GM12878 (cell line): ENCODE measurements at regions not wholly inside any gene's neighbourhood (a gene's known extent, or its start where the extent isn't known, plus 50 kb on each side); places are given as distances from the start of the nearest gene placed in this dataset.

Experiments used
- ATAC-seq: fragments of 200-7000 bp; cut with Tn5 transposase; 3 replicates; pipeline ENCODE4 v1.9.1; 2020; ENCODE audit warnings: mild to moderate bottlenecking, moderate library complexity
- BruUV-seq: library from RNA; stranded (reverse); fragments of 400-500 nt; replicated peaks from 2 replicates; lab custom pipeline; 2021; lab: Mats Ljungman, UMichigan
- CTCF ChIA-PET: fragments of 300-600 bp; sonication (Branson Sonifier 250); formaldehyde crosslinking; extraction: SDS; loops from one replicate; lab custom pipeline; 2021; ENCODE audit warnings: inconsistent platforms; lab: Yijun Ruan, JAX
- POLR2A ChIA-PET: fragments of 350-600 bp; formaldehyde crosslinking; extraction: SDS; loops from one replicate; lab custom pipeline; 2021; ENCODE audit warnings: inconsistent platforms; lab: Charles Lee
- RAD21 ChIA-PET: fragments of 300-600 bp; sonication (Branson Sonifier 250); formaldehyde crosslinking; loops from one replicate; lab custom pipeline; 2023; ENCODE audit warnings: antibody characterized with exemption; ENCODE audit not compliant: unreplicated experiment; lab: Charles Lee
- SMC1A ChIA-PET: fragments of 300-600 bp; sonication (Branson Sonifier 250); formaldehyde crosslinking; loops from one replicate; lab custom pipeline; 2023; ENCODE audit not compliant: unreplicated experiment, uncharacterized antibody; lab: Charles Lee
- DNase-seq: peaks from one replicate; pipeline ENCODE4 v3.0.0-alpha.2; 2011; ENCODE audit warnings: low read depth, low spot score
- FAIRE-seq: peaks from 3 replicates; lab custom pipeline; 2011; peaks lifted over from hg19 to GRCh38; lab: Jason Lieb, UNC
- H2AFZ ChIP-seq: 2 replicates; pipeline ENCODE4 v1.6.0; 2011; ENCODE audit warnings: low read depth, low read length, control low read depth; ENCODE audit not compliant: control insufficient read depth
- H3K27ac ChIP-seq: 2 replicates; pipeline ENCODE4 v1.5.1; 2011; ENCODE audit warnings: control low read depth; ENCODE audit not compliant: control insufficient read depth, insufficient read depth
- H3K27me3 ChIP-seq, 2 experiments: replicated peaks in 1 of 2; 2 replicates each; pipeline versions ENCODE4 v1.6.0 to v1.6.1; 2011; ENCODE audit warnings: low read length in 1 of 2; ENCODE audit not compliant: control insufficient read depth in 2 of 2, insufficient read depth in 2 of 2
- H3K36me3 ChIP-seq, 2 experiments: 2 replicates each; pipeline ENCODE4 v1.5.1; 2011; ENCODE audit warnings: low read length in 1 of 2; ENCODE audit not compliant: control insufficient read depth in 2 of 2, insufficient read depth in 2 of 2
- H3K4me1 ChIP-seq: 2 replicates; pipeline ENCODE4 v1.6.1; 2011; ENCODE audit warnings: mild to moderate bottlenecking, low read length, moderate library complexity, mixed read lengths; ENCODE audit not compliant: control insufficient read depth, insufficient read depth
- H3K4me2 ChIP-seq: 2 replicates; pipeline ENCODE4 v1.6.0; 2011; ENCODE audit warnings: control low read depth; ENCODE audit not compliant: control insufficient read depth, insufficient read depth
- H3K4me3 ChIP-seq: fragments of 200-600 bp; sonication (generic); 2 replicates; pipeline ENCODE4 v1.5.1; 2016
- H3K79me2 ChIP-seq: 2 replicates; pipeline ENCODE4 v1.6.0; 2011; ENCODE audit warnings: low read length; ENCODE audit not compliant: control insufficient read depth, insufficient read depth
- H3K9ac ChIP-seq: 2 replicates; pipeline ENCODE4 v1.8.0; 2011; ENCODE audit warnings: low read length, control low read depth, mixed read lengths; ENCODE audit not compliant: control insufficient read depth, insufficient read depth
- H3K9me3 ChIP-seq: replicated peaks from 3 replicates; pipeline ENCODE4 v1.5.1; 2011; ENCODE audit warnings: mild to moderate bottlenecking, low read length; ENCODE audit not compliant: control insufficient read depth, insufficient read depth
- H4K20me1 ChIP-seq: 2 replicates; pipeline ENCODE4 v1.6.0; 2011; ENCODE audit not compliant: control insufficient read depth, insufficient read depth
- BACH1 ChIP-seq: fragments of 450-650 bp; IDR thresholded peaks from 2 replicates; pipeline ENCODE4 v1.6.1; 2017; ENCODE audit warnings: mild to moderate bottlenecking, borderline replicate concordance
- BHLHE40 ChIP-seq, 2 experiments: fragments of 450-650 bp in 1 of 2; IDR thresholded peaks; 2 replicates each; pipeline ENCODE4 v1.6.1; 2011 to 2017; ENCODE audit warnings: low read depth in 2 of 2, borderline replicate concordance in 1 of 2, improper control_type of control experiment in 1 of 2, low read length in 1 of 2, mild to moderate bottlenecking in 1 of 2
- CHD4 ChIP-seq: fragments of 200-600 bp; sonication (generic); IDR thresholded peaks from 2 replicates; pipeline ENCODE4 v1.6.1; 2016; ENCODE audit warnings: mild to moderate bottlenecking
- CREM ChIP-seq: IDR thresholded peaks from 2 replicates; pipeline ENCODE4 v1.6.1; 2014; ENCODE audit warnings: antibody characterized with exemption, low read depth
- EGR1 ChIP-seq, 2 experiments: IDR thresholded peaks; 1 replicate in 1 of 2; 2 replicates in 1 of 2; pipeline ENCODE4 v1.6.1; 2011 to 2012; ENCODE audit warnings: low read depth in 2 of 2, low read length in 2 of 2, borderline replicate concordance in 1 of 2, mild to moderate bottlenecking in 1 of 2, moderate library complexity in 1 of 2
- ETV6 ChIP-seq, 2 experiments: fragments of 450-650 bp in 1 of 2; IDR thresholded peaks in 1 of 2; conservative IDR thresholded peaks in 1 of 2; 2 replicates each; pipeline ENCODE4 v1.6.1; 2014; ENCODE audit warnings: antibody characterized with exemption in 1 of 2, borderline replicate concordance in 1 of 2, low read depth in 1 of 2, mild to moderate bottlenecking in 1 of 2, moderate library complexity in 1 of 2
- JUND ChIP-seq: IDR thresholded peaks from 2 replicates; pipeline ENCODE4 v1.6.1; 2012; ENCODE audit warnings: low read depth, mild to moderate bottlenecking, low read length, improper control_type of control experiment, moderate library complexity
- MXI1 ChIP-seq: fragments of 150-350 bp; IDR thresholded peaks from 2 replicates; pipeline ENCODE4 v1.6.1; 2011; ENCODE audit warnings: low read depth, mild to moderate bottlenecking, inconsistent platforms, low read length, improper control_type of control experiment
- MYB ChIP-seq: fragments of 150-350 bp; IDR thresholded peaks from 2 replicates; pipeline ENCODE4 v1.6.1; 2014; ENCODE audit warnings: mild to moderate bottlenecking, low read depth, low read length, borderline replicate concordance
- NFIC ChIP-seq: IDR thresholded peaks from 2 replicates; pipeline ENCODE4 v1.6.1; 2012; ENCODE audit warnings: low read depth, mild to moderate bottlenecking, inconsistent platforms, low read length, moderate library complexity
- NFXL1 ChIP-seq: fragments of 450-650 bp; IDR thresholded peaks from 2 replicates; pipeline ENCODE4 v1.6.1; 2017; ENCODE audit warnings: antibody characterized with exemption, mild to moderate bottlenecking, borderline replicate concordance
- NRF1 ChIP-seq: conservative IDR thresholded peaks from 2 replicates; pipeline ENCODE4 v1.6.1; 2011; ENCODE audit warnings: mild to moderate bottlenecking, low read depth, low read length, improper control_type of control experiment
- SIN3A ChIP-seq: IDR thresholded peaks from 2 replicates; pipeline ENCODE4 v1.6.1; 2012; ENCODE audit warnings: low read depth, low read length, improper control_type of control experiment
- WGBS: methylation state at CpG from one replicate; pipeline ENCODE4 v1.1.6; 2016; ENCODE audit warnings: low lambda C conversion rate; ENCODE audit not compliant: insufficient replicate concordance, insufficient coverage; ENCODE audit errors: missing lambda C conversion rate; 5-methylcytosine and 5-hydroxymethylcytosine counted together
- in situ Hi-C: fragments of 300-500 bp; cut with MboI; formaldehyde crosslinking; loops from 9 replicates; pipeline ENCODE4 v1.14.3; 2018; ENCODE audit warnings: mixed read lengths
- intact Hi-C: fragments of 100-400 bp; cut with micrococcal nuclease; formaldehyde crosslinking; loops from one replicate; pipeline ENCODE4 v1.14.2; 2022; ENCODE audit not compliant: unreplicated experiment
- TF ChIP-seq, protein P1 (sequence below): fragments of 450-650 bp; IDR thresholded peaks from 2 replicates; pipeline ENCODE4 v1.6.1; 2017; ENCODE audit warnings: mild to moderate bottlenecking, low read depth, inconsistent platforms; ENCODE audit not compliant: poor library complexity, severe bottlenecking
- TF ChIP-seq, protein P2 (sequence below), 3 experiments: IDR thresholded peaks in 2 of 3; conservative IDR thresholded peaks in 1 of 3; 2 replicates each; pipeline ENCODE4 v1.5.1; 2011; ENCODE audit warnings: low read depth in 3 of 3, low read length in 3 of 3, mild to moderate bottlenecking in 3 of 3, control low read depth in 2 of 3, moderate library complexity in 2 of 3, inconsistent platforms in 1 of 3, mixed read lengths in 1 of 3; ENCODE audit not compliant: control insufficient read depth in 2 of 3, insufficient read depth in 1 of 3; ENCODE audit errors: extremely low read depth in 1 of 3
- TF ChIP-seq, protein P3 (sequence below): fragments of 450-650 bp; IDR thresholded peaks from 2 replicates; pipeline ENCODE4 v1.6.1; 2017; ENCODE audit warnings: mild to moderate bottlenecking, moderate library complexity

DNA sequence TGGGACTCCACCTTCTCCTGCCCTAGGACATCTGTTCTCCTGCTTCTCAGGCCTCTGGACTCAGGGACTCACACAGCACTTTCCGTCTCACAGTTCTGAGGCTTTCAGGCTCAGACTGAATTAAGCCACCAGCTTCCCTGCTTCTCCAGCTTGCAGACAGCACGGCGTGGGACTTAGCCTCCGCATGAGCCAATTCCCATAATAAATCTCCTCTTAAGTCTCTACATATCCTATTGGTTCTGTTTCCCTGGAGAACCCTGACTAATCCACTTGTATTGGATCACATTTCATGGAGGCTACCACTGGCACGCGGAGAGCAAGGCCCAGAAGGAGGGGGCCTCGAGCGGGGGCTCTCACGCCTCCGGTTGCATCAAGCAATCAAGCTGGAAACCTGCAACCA lies 1313.6 kb downstream of the TBC1D22A start:
- SMC1A ChIA-PET = no interaction called here
- no peaks in the 10 kb centered on the region for H3K36me3 ChIP-seq
- no peak overlapping the region for H3K4me3 ChIP-seq
- DNase-seq = no peak
- no TSS peak for BruUV-seq
- RAD21 ChIA-PET = no interaction called here
- in situ Hi-C loops (loop anchor here (25.0 kb wide), 1 partner anchor 1314 kb away; the partner anchor contains the start of gene TBC1D22A), intact Hi-C loops (no loop called here)
- ATAC-seq = no peak
- no peak overlapping the region for H3K9ac ChIP-seq
- POLR2A ChIA-PET = no interaction called here
- FAIRE-seq = no peak
- H3K79me2 ChIP-seq = no peaks in the 10 kb centered on the region
- no peak overlapping the region for H3K4me2 ChIP-seq
- WGBS = 79% methylated on average over 10 of the region's 10 CpGs
- H3K9me3 ChIP-seq = no peaks in the 10 kb centered on the region; the same call in 2 of the 3 replicates
- no peaks in the 10 kb centered on the region; a peak in 1 of 4 replicates for H3K27me3 ChIP-seq
- no peak for TF ChIP-seq NFIC
- no peak for TF ChIP-seq ETV6 (conservative IDR thresholded peaks at IDR 0.05 in 1 of 2, IDR thresholded peaks at IDR 0.05 in 1 of 2; ENCODE audit: borderline replicate concordance in 1 of 2, low read depth in 1 of 2)
- TF ChIP-seq CREM = no peak
- no peak for TF ChIP-seq MXI1
- no peak for TF ChIP-seq BACH1
- TF ChIP-seq NRF1 = no peak
- no peak for TF ChIP-seq CHD4
- TF ChIP-seq, protein P1, sequence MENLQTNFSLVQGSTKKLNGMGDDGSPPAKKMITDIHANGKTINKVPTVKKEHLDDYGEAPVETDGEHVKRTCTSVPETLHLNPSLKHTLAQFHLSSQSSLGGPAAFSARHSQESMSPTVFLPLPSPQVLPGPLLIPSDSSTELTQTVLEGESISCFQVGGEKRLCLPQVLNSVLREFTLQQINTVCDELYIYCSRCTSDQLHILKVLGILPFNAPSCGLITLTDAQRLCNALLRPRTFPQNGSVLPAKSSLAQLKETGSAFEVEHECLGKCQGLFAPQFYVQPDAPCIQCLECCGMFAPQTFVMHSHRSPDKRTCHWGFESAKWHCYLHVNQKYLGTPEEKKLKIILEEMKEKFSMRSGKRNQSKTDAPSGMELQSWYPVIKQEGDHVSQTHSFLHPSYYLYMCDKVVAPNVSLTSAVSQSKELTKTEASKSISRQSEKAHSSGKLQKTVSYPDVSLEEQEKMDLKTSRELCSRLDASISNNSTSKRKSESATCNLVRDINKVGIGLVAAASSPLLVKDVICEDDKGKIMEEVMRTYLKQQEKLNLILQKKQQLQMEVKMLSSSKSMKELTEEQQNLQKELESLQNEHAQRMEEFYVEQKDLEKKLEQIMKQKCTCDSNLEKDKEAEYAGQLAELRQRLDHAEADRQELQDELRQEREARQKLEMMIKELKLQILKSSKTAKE = no peak
- TF ChIP-seq EGR1 (IDR thresholded peaks at IDR 0.05; ENCODE audit: borderline replicate concordance in 1 of 2, low read depth in 2 of 2, low read length in 2 of 2) = no peak
- no peak for TF ChIP-seq SIN3A
- TF ChIP-seq JUND = no peak
- TF ChIP-seq MYB = no peak
- TF ChIP-seq, protein P2, sequence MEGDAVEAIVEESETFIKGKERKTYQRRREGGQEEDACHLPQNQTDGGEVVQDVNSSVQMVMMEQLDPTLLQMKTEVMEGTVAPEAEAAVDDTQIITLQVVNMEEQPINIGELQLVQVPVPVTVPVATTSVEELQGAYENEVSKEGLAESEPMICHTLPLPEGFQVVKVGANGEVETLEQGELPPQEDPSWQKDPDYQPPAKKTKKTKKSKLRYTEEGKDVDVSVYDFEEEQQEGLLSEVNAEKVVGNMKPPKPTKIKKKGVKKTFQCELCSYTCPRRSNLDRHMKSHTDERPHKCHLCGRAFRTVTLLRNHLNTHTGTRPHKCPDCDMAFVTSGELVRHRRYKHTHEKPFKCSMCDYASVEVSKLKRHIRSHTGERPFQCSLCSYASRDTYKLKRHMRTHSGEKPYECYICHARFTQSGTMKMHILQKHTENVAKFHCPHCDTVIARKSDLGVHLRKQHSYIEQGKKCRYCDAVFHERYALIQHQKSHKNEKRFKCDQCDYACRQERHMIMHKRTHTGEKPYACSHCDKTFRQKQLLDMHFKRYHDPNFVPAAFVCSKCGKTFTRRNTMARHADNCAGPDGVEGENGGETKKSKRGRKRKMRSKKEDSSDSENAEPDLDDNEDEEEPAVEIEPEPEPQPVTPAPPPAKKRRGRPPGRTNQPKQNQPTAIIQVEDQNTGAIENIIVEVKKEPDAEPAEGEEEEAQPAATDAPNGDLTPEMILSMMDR (IDR thresholded peaks at IDR 0.05 in 2 of 3, conservative IDR thresholded peaks at IDR 0.05 in 1 of 3; ENCODE audit: control insufficient read depth in 2 of 3, extremely low read depth in 1 of 3, insufficient read depth in 1 of 3, low read depth in 3 of 3, low read length in 3 of 3) = no peak
- TF ChIP-seq NFXL1 = no peak
- TF ChIP-seq, protein P3, sequence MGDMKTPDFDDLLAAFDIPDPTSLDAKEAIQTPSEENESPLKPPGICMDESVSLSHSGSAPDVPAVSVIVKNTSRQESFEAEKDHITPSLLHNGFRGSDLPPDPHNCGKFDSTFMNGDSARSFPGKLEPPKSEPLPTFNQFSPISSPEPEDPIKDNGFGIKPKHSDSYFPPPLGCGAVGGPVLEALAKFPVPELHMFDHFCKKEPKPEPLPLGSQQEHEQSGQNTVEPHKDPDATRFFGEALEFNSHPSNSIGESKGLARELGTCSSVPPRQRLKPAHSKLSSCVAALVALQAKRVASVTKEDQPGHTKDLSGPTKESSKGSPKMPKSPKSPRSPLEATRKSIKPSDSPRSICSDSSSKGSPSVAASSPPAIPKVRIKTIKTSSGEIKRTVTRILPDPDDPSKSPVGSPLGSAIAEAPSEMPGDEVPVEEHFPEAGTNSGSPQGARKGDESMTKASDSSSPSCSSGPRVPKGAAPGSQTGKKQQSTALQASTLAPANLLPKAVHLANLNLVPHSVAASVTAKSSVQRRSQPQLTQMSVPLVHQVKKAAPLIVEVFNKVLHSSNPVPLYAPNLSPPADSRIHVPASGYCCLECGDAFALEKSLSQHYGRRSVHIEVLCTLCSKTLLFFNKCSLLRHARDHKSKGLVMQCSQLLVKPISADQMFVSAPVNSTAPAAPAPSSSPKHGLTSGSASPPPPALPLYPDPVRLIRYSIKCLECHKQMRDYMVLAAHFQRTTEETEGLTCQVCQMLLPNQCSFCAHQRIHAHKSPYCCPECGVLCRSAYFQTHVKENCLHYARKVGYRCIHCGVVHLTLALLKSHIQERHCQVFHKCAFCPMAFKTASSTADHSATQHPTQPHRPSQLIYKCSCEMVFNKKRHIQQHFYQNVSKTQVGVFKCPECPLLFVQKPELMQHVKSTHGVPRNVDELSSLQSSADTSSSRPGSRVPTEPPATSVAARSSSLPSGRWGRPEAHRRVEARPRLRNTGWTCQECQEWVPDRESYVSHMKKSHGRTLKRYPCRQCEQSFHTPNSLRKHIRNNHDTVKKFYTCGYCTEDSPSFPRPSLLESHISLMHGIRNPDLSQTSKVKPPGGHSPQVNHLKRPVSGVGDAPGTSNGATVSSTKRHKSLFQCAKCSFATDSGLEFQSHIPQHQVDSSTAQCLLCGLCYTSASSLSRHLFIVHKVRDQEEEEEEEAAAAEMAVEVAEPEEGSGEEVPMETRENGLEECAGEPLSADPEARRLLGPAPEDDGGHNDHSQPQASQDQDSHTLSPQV = no peak
- TF ChIP-seq BHLHE40 (IDR thresholded peaks at IDR 0.05; ENCODE audit: borderline replicate concordance in 1 of 2, low read depth in 2 of 2, low read length in 1 of 2) = no peak
- no peak overlapping the region for H3K27ac ChIP-seq
- no peak overlapping the region for H2AFZ ChIP-seq
- no peaks in the 10 kb centered on the region for H4K20me1 ChIP-seq
- peaks cover 10% of the 10 kb centered on the region for H3K4me1 ChIP-seq
- CTCF ChIA-PET = no interaction called here
